ENCODE measurements at regions not wholly inside any gene's neighbourhood (a gene's known extent, or its start where the extent isn't known, plus 50 kb on each side); places are given as distances from the start of the nearest gene placed in this dataset.
"Not testable (repeated sequence)": the region's sequence is repeated elsewhere in the genome, so short reads cannot be mapped to it uniquely, and the experiment has no call there.

- Histone ChIP-seq H3K9me3 (ENCODE audit: control insufficient read depth, low read length) (no peaks in the 10 kb centered on the region), H3K4me1 (ENCODE audit: control insufficient read depth, insufficient read depth, low read length) (no peaks in the 10 kb centered on the region), H3K4me3 (ENCODE audit: low read length) (no peak overlapping the region), H3K27ac (ENCODE audit: low read depth, low read length) (no peak overlapping the region), H3K9ac (ENCODE audit: extremely low read depth, low read length, poor library complexity, severe bottlenecking) (no peak overlapping the region), H3K36me3 (ENCODE audit: control insufficient read depth, insufficient read depth, low read length) (no peaks in the 10 kb centered on the region), H3K27me3 (ENCODE audit: control insufficient read depth, insufficient read depth, low read length, poor library complexity, severe bottlenecking) (no peaks in the 10 kb centered on the region)
- no peak for DNase-seq
- no peak overlapping the region for H3K4me3 Mint-ChIP-seq
- no peak overlapping the region for H3K27ac Mint-ChIP-seq
- H3K9me3 Mint-ChIP-seq: peaks cover 8% of the 10 kb centered on the region
- H3K36me3 Mint-ChIP-seq (ENCODE audit: low read depth): no peaks in the 10 kb centered on the region
- no peaks in the 10 kb centered on the region for H3K4me1 Mint-ChIP-seq
- TF ChIP-seq CTCF (conservative IDR thresholded peaks at IDR 0.05): no peak
- H3K27me3 Mint-ChIP-seq (ENCODE audit: insufficient read depth): peaks cover 1% of the 10 kb centered on the region
- 93 to 97% methylated on average over 4 of the region's 4 CpGs for WGBS, 2 experiments (ENCODE audit: insufficient coverage in 1 of 2, insufficient read length in 1 of 2)
These were observed 185.3 kb upstream of the TAPT1 start for GRCh38 chr4:16411501-16412085.

GRCh38 chr4:16393216-16393615 lies 166.9 kb upstream of the TAPT1 start:
- not testable (repeated sequence) for H3K4me1 ChIP-seq (ENCODE audit: control insufficient read depth, insufficient read depth, low read length); H3K36me3 Mint-ChIP-seq (ENCODE audit: low read depth); H3K9me3 ChIP-seq (ENCODE audit: control insufficient read depth, low read length); H3K9ac ChIP-seq (ENCODE audit: extremely low read depth, low read length, poor library complexity, severe bottlenecking); H3K4me3 Mint-ChIP-seq; H3K36me3 ChIP-seq (ENCODE audit: control insufficient read depth, insufficient read depth, low read length); DNase-seq; H3K4me1 Mint-ChIP-seq; H3K27ac Mint-ChIP-seq; H3K4me3 ChIP-seq (ENCODE audit: low read length); H3K27me3 ChIP-seq (ENCODE audit: control insufficient read depth, insufficient read depth, low read length, poor library complexity, severe bottlenecking); H3K27ac ChIP-seq (ENCODE audit: low read depth, low read length)
- peaks cover 12% of the 10 kb centered on the region for H3K27me3 Mint-ChIP-seq (ENCODE audit: insufficient read depth)
- H3K9me3 Mint-ChIP-seq: peaks cover 19% of the 10 kb centered on the region
- WGBS, 2 experiments (ENCODE audit: insufficient coverage in 1 of 2, insufficient read length in 1 of 2): 94% methylated on average over 5 of the region's 32 CpGs; no CpG with 5 or more reads in 1 of the 2 experiments

- TF ChIP-seq CTCF (conservative IDR thresholded peaks at IDR 0.05): no peak
- Mint-ChIP-seq H3K9me3 (peaks cover 19% of the 10 kb centered on the region), H3K36me3 (ENCODE audit: low read depth) (no peaks in the 10 kb centered on the region), H3K4me3 (no peak overlapping the region), H3K27ac (no peak overlapping the region), H3K27me3 (ENCODE audit: insufficient read depth) (peaks cover 12% of the 10 kb centered on the region), H3K4me1 (peaks cover 13% of the 10 kb centered on the region)
- WGBS, 2 experiments (ENCODE audit: insufficient coverage in 1 of 2, insufficient read length in 1 of 2): 87 to 96% methylated on average over 3 of the region's 3 CpGs
- peaks cover 5% of the 10 kb centered on the region for H3K4me1 ChIP-seq (ENCODE audit: control insufficient read depth, insufficient read depth, low read length)
- H3K27ac ChIP-seq (ENCODE audit: low read depth, low read length): no peak overlapping the region
- no peaks in the 10 kb centered on the region for H3K27me3 ChIP-seq (ENCODE audit: control insufficient read depth, insufficient read depth, low read length, poor library complexity, severe bottlenecking)
- no peak overlapping the region for H3K9ac ChIP-seq (ENCODE audit: extremely low read depth, low read length, poor library complexity, severe bottlenecking)
- no peaks in the 10 kb centered on the region for H3K36me3 ChIP-seq (ENCODE audit: control insufficient read depth, insufficient read depth, low read length)
- DNase-seq: no peak
- no peaks in the 10 kb centered on the region for H3K9me3 ChIP-seq (ENCODE audit: control insufficient read depth, low read length)
- no peak overlapping the region for H3K4me3 ChIP-seq (ENCODE audit: low read length)
These were observed 164.9 kb upstream of the TAPT1 start for GRCh38 chr4:16391196-16391595.

- H3K4me1 ChIP-seq (ENCODE audit: control insufficient read depth, insufficient read depth, low read length): peaks cover 5% of the 10 kb centered on the region
- no peak for TF ChIP-seq CTCF (conservative IDR thresholded peaks at IDR 0.05)
- H3K4me1 Mint-ChIP-seq: peaks cover 13% of the 10 kb centered on the region
- 90 to 93% methylated on average over 1 of the region's 1 CpG for WGBS, 2 experiments (ENCODE audit: insufficient coverage in 1 of 2, insufficient read length in 1 of 2)
- no peak overlapping the region for H3K27ac Mint-ChIP-seq
- H3K36me3 Mint-ChIP-seq (ENCODE audit: low read depth): no peaks in the 10 kb centered on the region
- peaks cover 6% of the 10 kb centered on the region for H3K9me3 Mint-ChIP-seq
- DNase-seq: no peak
- H3K9ac ChIP-seq (ENCODE audit: extremely low read depth, low read length, poor library complexity, severe bottlenecking): no peak overlapping the region
- H3K4me3 ChIP-seq (ENCODE audit: low read length): no peak overlapping the region
- no peaks in the 10 kb centered on the region for H3K36me3 ChIP-seq (ENCODE audit: control insufficient read depth, insufficient read depth, low read length)
- H3K27me3 Mint-ChIP-seq (ENCODE audit: insufficient read depth): peaks cover 5% of the 10 kb centered on the region
- H3K27ac ChIP-seq (ENCODE audit: low read depth, low read length): no peak overlapping the region
- no peaks in the 10 kb centered on the region for H3K9me3 ChIP-seq (ENCODE audit: control insufficient read depth, low read length)
- no peaks in the 10 kb centered on the region for H3K27me3 ChIP-seq (ENCODE audit: control insufficient read depth, insufficient read depth, low read length, poor library complexity, severe bottlenecking)
- H3K4me3 Mint-ChIP-seq: no peak overlapping the region
These were observed 161.2 kb upstream of the TAPT1 start for GRCh38 chr4:16387448-16387847.

All from endodermal cell (in vitro differentiated cells).